Liver (tissue), 8 donors: ENCODE measurements at regions not wholly inside any gene's neighbourhood (a gene's known extent, or its start where the extent isn't known, plus 50 kb on each side); places are given as distances from the start of the nearest gene placed in this dataset.

ENCODE experiments used
- DNase-seq: peaks from one replicate; pipeline ENCODE4 v3.0.0-alpha.2; 2017; ENCODE audit warnings: low spot score
- H3K27ac ChIP-seq, 2 donors: one replicate each; pipeline ENCODE4 v1.7.0; 2013; ENCODE audit warnings: inconsistent platforms in 2 of 2, low read length in 2 of 2, control low read depth in 1 of 2, low read depth in 1 of 2, mild to moderate bottlenecking in 1 of 2
- H3K27me3 ChIP-seq, 4 donors: one replicate each; pipeline versions ENCODE4 v1.6.1 to v1.7.0; 2013; ENCODE audit warnings: low read length in 3 of 4, inconsistent platforms in 1 of 4, mild to moderate bottlenecking in 1 of 4, moderate library complexity in 1 of 4; ENCODE audit not compliant: control insufficient read depth in 4 of 4, insufficient read depth in 4 of 4
- H3K36me3 ChIP-seq, 4 donors: one replicate each; pipeline versions ENCODE4 v1.6.1 to v1.7.0; 2013; ENCODE audit warnings: low read length in 3 of 4, mild to moderate bottlenecking in 3 of 4, low read depth in 1 of 4, moderate library complexity in 1 of 4; ENCODE audit not compliant: control insufficient read depth in 4 of 4, insufficient read depth in 3 of 4
- H3K4me1 ChIP-seq, 4 donors: one replicate each; pipeline versions ENCODE4 v1.6.1 to v1.7.0; 2013; ENCODE audit warnings: low read length in 3 of 4, mild to moderate bottlenecking in 3 of 4, moderate library complexity in 1 of 4; ENCODE audit not compliant: control insufficient read depth in 4 of 4, insufficient read depth in 4 of 4
- H3K4me3 ChIP-seq, 3 donors: one replicate each; pipeline versions ENCODE4 v1.6.1 to v1.7.0; 2013; ENCODE audit warnings: low read length in 3 of 3, control low read depth in 1 of 3, low read depth in 1 of 3, mild to moderate bottlenecking in 1 of 3
- H3K9ac ChIP-seq, 2 donors: one replicate each; pipeline ENCODE4 v1.7.0; 2013; ENCODE audit warnings: low read length in 2 of 2, mild to moderate bottlenecking in 2 of 2, moderate library complexity in 2 of 2, control low read depth in 1 of 2, low read depth in 1 of 2
- H3K9me3 ChIP-seq, 4 donors: one replicate each; pipeline versions ENCODE4 v1.6.1 to v1.7.0; 2013; ENCODE audit warnings: low read length in 3 of 4; ENCODE audit not compliant: control insufficient read depth in 4 of 4
- EGR1 ChIP-seq, 2 donors: IDR thresholded peaks; 2 replicates each; pipeline ENCODE4 v1.6.1; 2016 to 2018; ENCODE audit warnings: antibody characterized with exemption in 2 of 2, low read depth in 2 of 2
- FOXA1 ChIP-seq: IDR thresholded peaks from 2 replicates; pipeline ENCODE4 v1.6.1; 2016; ENCODE audit warnings: antibody characterized with exemption
- FOXA2 ChIP-seq: IDR thresholded peaks from 2 replicates; pipeline ENCODE4 v1.6.1; 2016; ENCODE audit warnings: antibody characterized with exemption
- GABPA ChIP-seq, 2 donors: IDR thresholded peaks in 1 of 2; conservative IDR thresholded peaks in 1 of 2; 2 replicates each; pipeline ENCODE4 v1.6.1; 2016; ENCODE audit warnings: antibody characterized with exemption in 2 of 2, mild to moderate bottlenecking in 1 of 2, moderate library complexity in 1 of 2
- HNF4A ChIP-seq, 2 donors: conservative IDR thresholded peaks; 2 replicates each; pipeline ENCODE4 v1.6.1; 2016; ENCODE audit warnings: antibody characterized with exemption in 2 of 2, mild to moderate bottlenecking in 2 of 2
- HNF4G ChIP-seq: IDR thresholded peaks from 2 replicates; pipeline ENCODE4 v1.6.1; 2016; ENCODE audit warnings: antibody characterized with exemption
- JUND ChIP-seq, 2 donors: IDR thresholded peaks; 2 replicates each; pipeline ENCODE4 v1.6.1; 2016; ENCODE audit warnings: antibody characterized with exemption in 2 of 2
- NR2F2 ChIP-seq: IDR thresholded peaks from 2 replicates; pipeline ENCODE4 v1.6.1; 2016; ENCODE audit warnings: antibody characterized with exemption
- RAD21 ChIP-seq, 2 donors: IDR thresholded peaks; 2 replicates each; pipeline ENCODE4 v1.6.1; 2016; ENCODE audit warnings: antibody characterized with exemption in 2 of 2, mild to moderate bottlenecking in 2 of 2
- RXRA ChIP-seq, 2 donors: IDR thresholded peaks; 2 replicates each; pipeline ENCODE4 v1.6.1; 2017 to 2018; ENCODE audit warnings: antibody characterized with exemption in 2 of 2, mild to moderate bottlenecking in 1 of 2
- TAF1 ChIP-seq: conservative IDR thresholded peaks from 2 replicates; pipeline ENCODE4 v1.6.1; 2016; ENCODE audit warnings: antibody characterized with exemption, mild to moderate bottlenecking
- YY1 ChIP-seq: IDR thresholded peaks from 2 replicates; pipeline ENCODE4 v1.6.1; 2016; ENCODE audit warnings: antibody characterized with exemption, mild to moderate bottlenecking
- WGBS: extraction: QIAGEN DNeasy Blood & Tissue Kit; methylation state at CpG from one replicate; pipeline ENCODE4 v1.1.7; 2013; 5-methylcytosine and 5-hydroxymethylcytosine counted together
- TF ChIP-seq, protein P1 (sequence below): fragments of 150-350 bp; IDR thresholded peaks from 2 replicates; pipeline ENCODE4 v1.5.1; 2017; ENCODE audit warnings: improper control_type of control experiment, low read depth, low read length; ENCODE audit not compliant: missing input control
- TF ChIP-seq, protein P2 (sequence below): IDR thresholded peaks from 2 replicates; pipeline ENCODE4 v1.6.1; 2016; ENCODE audit warnings: antibody characterized with exemption
- TF ChIP-seq, protein P3 (sequence below): IDR thresholded peaks from 2 replicates; pipeline ENCODE4 v1.6.1; 2016; ENCODE audit warnings: antibody characterized with exemption
- TF ChIP-seq, protein P4 (sequence below): IDR thresholded peaks from 2 replicates; pipeline ENCODE4 v1.6.1; 2016; ENCODE audit warnings: antibody characterized with exemption
- TF ChIP-seq, protein P5 (sequence below): IDR thresholded peaks from 2 replicates; pipeline ENCODE4 v1.6.1; 2016; ENCODE audit warnings: antibody characterized with exemption, mild to moderate bottlenecking
- donor health status: healthy.
- donor health status: healthy.
- donor health status: healthy.
- donor health status: healthy.
- donor health status: healthy.

DNA sequence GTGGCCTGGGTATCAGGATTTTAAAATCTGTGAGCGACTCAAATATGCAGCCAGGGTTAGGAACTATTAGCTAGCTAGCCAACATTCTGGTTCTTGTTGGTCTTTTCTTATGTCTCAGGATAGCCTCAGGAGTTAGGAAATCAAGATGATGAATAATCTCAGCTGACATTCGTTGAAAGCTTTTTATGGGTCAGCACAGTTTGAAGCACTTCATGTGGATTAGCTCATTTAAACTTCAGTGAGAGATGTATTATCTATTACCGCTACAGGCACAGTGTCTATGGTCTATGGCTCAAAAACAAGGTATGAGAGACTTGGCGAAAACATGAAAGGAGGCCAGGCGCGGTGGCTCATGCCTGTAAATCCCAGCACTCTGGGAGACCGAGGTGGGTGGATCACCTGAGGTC, 187.5 kb upstream of the THRB start:
- Histone ChIP-seq H3K9me3 (no peaks in the 10 kb centered on the region), H3K4me3 (no peak overlapping the region), H3K9ac (no peak overlapping the region), H3K27ac (no peak overlapping the region), H3K36me3 (no peaks in the 10 kb centered on the region), H3K27me3 (no peaks in the 10 kb centered on the region), H3K4me1 (peaks cover 0 to 9% (median 4%) of the 10 kb centered on the region in 4 donors)
- 96% methylated on average over 7 of the region's 7 CpGs for WGBS
- no peak for DNase-seq
- TF ChIP-seq NR2F2 (no peak), RAD21 (IDR thresholded peaks at IDR 0.05) (no peak), TAF1 (no peak), JUND (IDR thresholded peaks at IDR 0.05) (no peak), FOXA1 (no peak), GABPA (IDR thresholded peaks at IDR 0.05 in 1 of 2, conservative IDR thresholded peaks at IDR 0.05 in 1 of 2) (no peak), HNF4A (conservative IDR thresholded peaks at IDR 0.05) (no peak), RXRA (IDR thresholded peaks at IDR 0.05) (no peak), FOXA2 (no peak), YY1 (no peak), EGR1 (IDR thresholded peaks at IDR 0.05; ENCODE audit: low read depth in 2 of 2) (no peak)
- TF ChIP-seq, protein P1, sequence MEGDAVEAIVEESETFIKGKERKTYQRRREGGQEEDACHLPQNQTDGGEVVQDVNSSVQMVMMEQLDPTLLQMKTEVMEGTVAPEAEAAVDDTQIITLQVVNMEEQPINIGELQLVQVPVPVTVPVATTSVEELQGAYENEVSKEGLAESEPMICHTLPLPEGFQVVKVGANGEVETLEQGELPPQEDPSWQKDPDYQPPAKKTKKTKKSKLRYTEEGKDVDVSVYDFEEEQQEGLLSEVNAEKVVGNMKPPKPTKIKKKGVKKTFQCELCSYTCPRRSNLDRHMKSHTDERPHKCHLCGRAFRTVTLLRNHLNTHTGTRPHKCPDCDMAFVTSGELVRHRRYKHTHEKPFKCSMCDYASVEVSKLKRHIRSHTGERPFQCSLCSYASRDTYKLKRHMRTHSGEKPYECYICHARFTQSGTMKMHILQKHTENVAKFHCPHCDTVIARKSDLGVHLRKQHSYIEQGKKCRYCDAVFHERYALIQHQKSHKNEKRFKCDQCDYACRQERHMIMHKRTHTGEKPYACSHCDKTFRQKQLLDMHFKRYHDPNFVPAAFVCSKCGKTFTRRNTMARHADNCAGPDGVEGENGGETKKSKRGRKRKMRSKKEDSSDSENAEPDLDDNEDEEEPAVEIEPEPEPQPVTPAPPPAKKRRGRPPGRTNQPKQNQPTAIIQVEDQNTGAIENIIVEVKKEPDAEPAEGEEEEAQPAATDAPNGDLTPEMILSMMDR = no peak
- TF ChIP-seq, protein P2, sequence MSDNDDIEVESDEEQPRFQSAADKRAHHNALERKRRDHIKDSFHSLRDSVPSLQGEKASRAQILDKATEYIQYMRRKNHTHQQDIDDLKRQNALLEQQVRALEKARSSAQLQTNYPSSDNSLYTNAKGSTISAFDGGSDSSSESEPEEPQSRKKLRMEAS = no peak
- TF ChIP-seq, protein P3, sequence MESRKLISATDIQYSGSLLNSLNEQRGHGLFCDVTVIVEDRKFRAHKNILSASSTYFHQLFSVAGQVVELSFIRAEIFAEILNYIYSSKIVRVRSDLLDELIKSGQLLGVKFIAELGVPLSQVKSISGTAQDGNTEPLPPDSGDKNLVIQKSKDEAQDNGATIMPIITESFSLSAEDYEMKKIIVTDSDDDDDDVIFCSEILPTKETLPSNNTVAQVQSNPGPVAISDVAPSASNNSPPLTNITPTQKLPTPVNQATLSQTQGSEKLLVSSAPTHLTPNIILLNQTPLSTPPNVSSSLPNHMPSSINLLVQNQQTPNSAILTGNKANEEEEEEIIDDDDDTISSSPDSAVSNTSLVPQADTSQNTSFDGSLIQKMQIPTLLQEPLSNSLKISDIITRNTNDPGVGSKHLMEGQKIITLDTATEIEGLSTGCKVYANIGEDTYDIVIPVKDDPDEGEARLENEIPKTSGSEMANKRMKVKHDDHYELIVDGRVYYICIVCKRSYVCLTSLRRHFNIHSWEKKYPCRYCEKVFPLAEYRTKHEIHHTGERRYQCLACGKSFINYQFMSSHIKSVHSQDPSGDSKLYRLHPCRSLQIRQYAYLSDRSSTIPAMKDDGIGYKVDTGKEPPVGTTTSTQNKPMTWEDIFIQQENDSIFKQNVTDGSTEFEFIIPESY = no peak
- TF ChIP-seq, protein P4, sequence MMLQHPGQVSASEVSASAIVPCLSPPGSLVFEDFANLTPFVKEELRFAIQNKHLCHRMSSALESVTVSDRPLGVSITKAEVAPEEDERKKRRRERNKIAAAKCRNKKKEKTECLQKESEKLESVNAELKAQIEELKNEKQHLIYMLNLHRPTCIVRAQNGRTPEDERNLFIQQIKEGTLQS = no peak
- TF ChIP-seq, protein P5, sequence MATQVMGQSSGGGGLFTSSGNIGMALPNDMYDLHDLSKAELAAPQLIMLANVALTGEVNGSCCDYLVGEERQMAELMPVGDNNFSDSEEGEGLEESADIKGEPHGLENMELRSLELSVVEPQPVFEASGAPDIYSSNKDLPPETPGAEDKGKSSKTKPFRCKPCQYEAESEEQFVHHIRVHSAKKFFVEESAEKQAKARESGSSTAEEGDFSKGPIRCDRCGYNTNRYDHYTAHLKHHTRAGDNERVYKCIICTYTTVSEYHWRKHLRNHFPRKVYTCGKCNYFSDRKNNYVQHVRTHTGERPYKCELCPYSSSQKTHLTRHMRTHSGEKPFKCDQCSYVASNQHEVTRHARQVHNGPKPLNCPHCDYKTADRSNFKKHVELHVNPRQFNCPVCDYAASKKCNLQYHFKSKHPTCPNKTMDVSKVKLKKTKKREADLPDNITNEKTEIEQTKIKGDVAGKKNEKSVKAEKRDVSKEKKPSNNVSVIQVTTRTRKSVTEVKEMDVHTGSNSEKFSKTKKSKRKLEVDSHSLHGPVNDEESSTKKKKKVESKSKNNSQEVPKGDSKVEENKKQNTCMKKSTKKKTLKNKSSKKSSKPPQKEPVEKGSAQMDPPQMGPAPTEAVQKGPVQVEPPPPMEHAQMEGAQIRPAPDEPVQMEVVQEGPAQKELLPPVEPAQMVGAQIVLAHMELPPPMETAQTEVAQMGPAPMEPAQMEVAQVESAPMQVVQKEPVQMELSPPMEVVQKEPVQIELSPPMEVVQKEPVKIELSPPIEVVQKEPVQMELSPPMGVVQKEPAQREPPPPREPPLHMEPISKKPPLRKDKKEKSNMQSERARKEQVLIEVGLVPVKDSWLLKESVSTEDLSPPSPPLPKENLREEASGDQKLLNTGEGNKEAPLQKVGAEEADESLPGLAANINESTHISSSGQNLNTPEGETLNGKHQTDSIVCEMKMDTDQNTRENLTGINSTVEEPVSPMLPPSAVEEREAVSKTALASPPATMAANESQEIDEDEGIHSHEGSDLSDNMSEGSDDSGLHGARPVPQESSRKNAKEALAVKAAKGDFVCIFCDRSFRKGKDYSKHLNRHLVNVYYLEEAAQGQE = no peak

DNA sequence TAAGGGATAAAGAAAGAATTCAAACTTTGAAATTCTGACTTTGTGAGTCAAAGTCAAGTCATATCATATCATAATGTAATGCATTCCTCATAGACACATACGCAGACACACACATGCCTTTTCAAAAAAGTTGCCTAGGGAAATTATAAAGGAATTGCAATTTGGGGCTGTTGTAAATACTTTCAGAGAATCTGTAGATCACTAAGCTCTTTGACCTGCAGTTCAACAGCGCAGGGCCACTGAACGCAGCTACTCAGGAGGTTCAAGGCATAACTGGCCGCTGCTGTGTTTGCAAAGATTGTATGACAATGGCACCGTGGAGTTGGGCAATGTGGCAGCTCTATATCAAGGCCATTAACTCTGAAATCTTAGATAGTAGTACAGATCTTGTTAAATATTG, 188.4 kb upstream of the THRB start:
- no peak overlapping the region for H3K27ac ChIP-seq
- no peak for DNase-seq
- no peaks in the 10 kb centered on the region for H3K27me3 ChIP-seq
- WGBS = 45% methylated on average over 5 of the region's 5 CpGs
- H3K9ac ChIP-seq = no peak overlapping the region
- no peak overlapping the region for H3K4me3 ChIP-seq
- no peaks in the 10 kb centered on the region for H3K9me3 ChIP-seq
- H3K36me3 ChIP-seq = no peaks in the 10 kb centered on the region
- peaks cover 0 to 9% (median 4%) of the 10 kb centered on the region in 4 donors for H3K4me1 ChIP-seq
- TF ChIP-seq FOXA2 = no peak
- TF ChIP-seq FOXA1 = no peak
- no peak for TF ChIP-seq EGR1 (IDR thresholded peaks at IDR 0.05; ENCODE audit: low read depth in 2 of 2)
- TF ChIP-seq, protein P2 = no peak
- peak in 1 of 2 donors; percentile 29 for TF ChIP-seq JUND (IDR thresholded peaks at IDR 0.05)
- TF ChIP-seq, protein P1 = no peak
- peak; percentile 80 to 95 for TF ChIP-seq HNF4A (conservative IDR thresholded peaks at IDR 0.05)
- TF ChIP-seq GABPA (IDR thresholded peaks at IDR 0.05 in 1 of 2, conservative IDR thresholded peaks at IDR 0.05 in 1 of 2) = no peak
- peak; percentile 71 to 94 for TF ChIP-seq RXRA (IDR thresholded peaks at IDR 0.05)
- no peak for TF ChIP-seq RAD21 (IDR thresholded peaks at IDR 0.05)
- TF ChIP-seq YY1 = peak; percentile 60
- TF ChIP-seq, protein P4 = no peak
- TF ChIP-seq HNF4G = peak; percentile 77
